Kidney tubule cell (primary cell): ENCODE measurements at regions not wholly inside any gene's neighbourhood (a gene's known extent, or its start where the extent isn't known, plus 50 kb on each side); places are given as distances from the start of the nearest gene placed in this dataset.

Experiments
- DNase-seq: peaks from one replicate; pipeline ENCODE4 v3.0.0-alpha.2; 2018; ENCODE audit warnings: low spot score

- DNase-seq: no peak
Observed at GRCh38 chr12:77571768-77572167, 258.9 kb upstream of the NAV3 start.

GRCh38 chr12:77571127-77571526 lies 259.6 kb upstream of the NAV3 start:
- no peak for DNase-seq

- DNase-seq: no peak
Observed at GRCh38 chr12:77569876-77570275, 260.8 kb upstream of the NAV3 start.

GRCh38 chr12:77560714-77561113 lies 270.0 kb upstream of the NAV3 start:
- DNase-seq: no peak

GRCh38 chr12:77559400-77560074 lies 271.2 kb upstream of the NAV3 start:
- DNase-seq: no peak

- no peak for DNase-seq
Observed at GRCh38 chr12:77555074-77555473, 275.6 kb upstream of the NAV3 start.

GRCh38 chr12:77553976-77554619 lies 276.6 kb upstream of the NAV3 start:
- DNase-seq: no peak

- no peak for DNase-seq
Observed at GRCh38 chr12:77549383-77550128, 281.1 kb upstream of the NAV3 start.

GRCh38 chr12:77548797-77549196 lies 281.9 kb upstream of the NAV3 start:
- no peak for DNase-seq

- no peak for DNase-seq
Observed at GRCh38 chr12:77540097-77540496, 290.6 kb upstream of the NAV3 start.

GRCh38 chr12:77537663-77538062 lies 293.0 kb upstream of the NAV3 start:
- DNase-seq: no peak

GRCh38 chr12:77535734-77536133 lies 295.0 kb upstream of the NAV3 start:
- DNase-seq: no peak

- no peak for DNase-seq
Observed at GRCh38 chr12:77531912-77532311, 298.8 kb upstream of the NAV3 start.

- no peak for DNase-seq
Observed at GRCh38 chr12:77522247-77522646, 308.4 kb upstream of the NAV3 start.

- no peak for DNase-seq
Observed at GRCh38 chr12:77521508-77522115, 309.1 kb upstream of the NAV3 start.

GRCh38 chr12:77514511-77514910 lies 316.2 kb upstream of the NAV3 start:
- no peak for DNase-seq

- no peak for DNase-seq
Observed at GRCh38 chr12:77510985-77511384, 319.7 kb upstream of the NAV3 start.

- no peak for DNase-seq
Observed at GRCh38 chr12:77504466-77504865, 326.2 kb upstream of the NAV3 start.

GRCh38 chr12:77500089-77500488 lies 330.6 kb upstream of the NAV3 start:
- no peak for DNase-seq

GRCh38 chr12:77497647-77498046 lies 333.0 kb upstream of the NAV3 start:
- DNase-seq: no peak

- no peak for DNase-seq
Observed at GRCh38 chr12:77496714-77497113, 334.0 kb upstream of the NAV3 start.

- no peak for DNase-seq
Observed at GRCh38 chr12:77494296-77494695, 336.4 kb upstream of the NAV3 start.
